ENCODE measurements at regions not wholly inside any gene's neighbourhood (a gene's known extent, or its start where the extent isn't known, plus 50 kb on each side); places are given as distances from the start of the nearest gene placed in this dataset.

GRCh38 chr9:81145331-81145963 lies 543.9 kb downstream of the TLE1 start:
- no peak overlapping the region for H2BK5ac ChIP-seq (ENCODE audit: low read depth, low read length)
- WGBS, 2 experiments (ENCODE audit: extremely low coverage in 1 of 2, insufficient coverage in 1 of 2, insufficient read length in 1 of 2, insufficient replicate concordance in 2 of 2, low coverage in 1 of 2, low lambda C conversion rate in 2 of 2, missing lambda C conversion rate in 1 of 2), result 83% methylated on average over 10 of the region's 10 CpGs; no CpG with 5 or more reads in 1 of the 2 experiments
- H3K9me3 ChIP-seq (ENCODE audit: insufficient read depth in 2 of 2, low read depth in 1 of 2, low read length in 1 of 2), result no peaks in the 10 kb centered on the region; a peak in 1 of 4 replicates
- H3K23ac ChIP-seq (ENCODE audit: insufficient read length), result no peak overlapping the region
- H2BK15ac ChIP-seq (ENCODE audit: low read length), result no peak overlapping the region
- H4K91ac ChIP-seq (replicated peaks; ENCODE audit: insufficient read length, low read length), result no peak overlapping the region
- no peak overlapping the region for H3K27ac ChIP-seq (ENCODE audit: low read depth, low read length)
- no peak for TF ChIP-seq ASH2L (IDR thresholded peaks at IDR 0.05; ENCODE audit: low read length)
- TF ChIP-seq ATF3 (IDR thresholded peaks at IDR 0.05; ENCODE audit: insufficient read depth, low read depth, low read length), result no peak
- no peak for TF ChIP-seq EZH2 (IDR thresholded peaks at IDR 0.05; ENCODE audit: low read depth, low read length, severe bottlenecking)
- TF ChIP-seq FOSL1 (IDR thresholded peaks at IDR 0.05; ENCODE audit: insufficient read depth, low read depth, low read length), result no peak
- no peak for TF ChIP-seq RXRA (IDR thresholded peaks at IDR 0.05; ENCODE audit: insufficient read depth, low read depth, low read length)
- H3K23me2 ChIP-seq (ENCODE audit: low read depth, low read length), result no peaks in the 10 kb centered on the region
- H4K8ac ChIP-seq (ENCODE audit: extremely low read depth, insufficient read depth, low read length), result no peak overlapping the region; the same call in 1 of the 2 replicates
- no peak overlapping the region for H3K4ac ChIP-seq (replicated peaks; ENCODE audit: insufficient read length, low read depth, low read length)
- H2BK12ac ChIP-seq (ENCODE audit: low read depth, low read length), result no peak overlapping the region
- no peaks in the 10 kb centered on the region for H3K4me1 ChIP-seq (replicated peaks in 1 of 4; ENCODE audit: control insufficient read depth in 3 of 4, insufficient read depth in 4 of 4, low read length in 3 of 4)
- H3K79me2 ChIP-seq (ENCODE audit: control insufficient read depth in 1 of 2, insufficient read depth in 2 of 2, low read length in 2 of 2), result no peaks in the 10 kb centered on the region
- no peak overlapping the region for H3K18ac ChIP-seq (ENCODE audit: extremely low read depth, low read length)
- H2BK120ac ChIP-seq (replicated peaks; ENCODE audit: low read depth, low read length), result no peak overlapping the region
- no peak overlapping the region for H3K4me3 ChIP-seq (ENCODE audit: extremely low read depth in 1 of 4, insufficient read depth in 2 of 4, low read depth in 3 of 4, low read length in 4 of 4)
- no peak for FAIRE-seq
- H3K14ac ChIP-seq (ENCODE audit: insufficient read length), result no peak overlapping the region
- no peak overlapping the region for H3K4me2 ChIP-seq (ENCODE audit: insufficient read depth in 1 of 2, low read depth in 2 of 2, low read length in 2 of 2)
- H4K5ac ChIP-seq (ENCODE audit: insufficient read length, low read depth, low read length), result no peak overlapping the region
- H3K9ac ChIP-seq (replicated peaks in 1 of 4; ENCODE audit: extremely low read depth in 1 of 4, low read depth in 3 of 4, low read length in 3 of 4), result no peak overlapping the region
- no peaks in the 10 kb centered on the region for H3K79me1 ChIP-seq (ENCODE audit: low read depth, low read length)
- H2AFZ ChIP-seq (ENCODE audit: low read length), result no peak overlapping the region
- H4K20me1 ChIP-seq (replicated peaks in 1 of 2; ENCODE audit: control insufficient read depth in 1 of 2, insufficient read depth in 2 of 2, low read length in 2 of 2), result no peaks in the 10 kb centered on the region
- no peak overlapping the region for H3K56ac ChIP-seq (replicated peaks; ENCODE audit: insufficient read length, low read depth, low read length)
- no peak overlapping the region for H2BK20ac ChIP-seq (ENCODE audit: low read length)
- no peaks in the 10 kb centered on the region for H3K36me3 ChIP-seq (ENCODE audit: control insufficient read depth in 2 of 4, insufficient read depth in 4 of 4, low read length in 3 of 4)
- no peak overlapping the region for H2AK5ac ChIP-seq (ENCODE audit: low read depth, low read length)
- ChIA-PET POLR2A (ENCODE audit: partially characterized antibody) (no interaction called here), CTCF (ENCODE audit: partially characterized antibody) (no interaction called here)
- no peak for DNase-seq (ENCODE audit: low read depth in 1 of 2, low spot score in 2 of 2)
- H3K27me3 ChIP-seq (replicated peaks in 1 of 4; ENCODE audit: control insufficient read depth in 3 of 4, extremely low read depth in 1 of 4, insufficient read depth in 3 of 4, low read length in 3 of 4), result no peaks in the 10 kb centered on the region
